HepG2 (cell line): ENCODE measurements at regions not wholly inside any gene's neighbourhood (a gene's known extent, or its start where the extent isn't known, plus 50 kb on each side); places are given as distances from the start of the nearest gene placed in this dataset.

Source experiments
- ATAC-seq: fragments of 200-7000 bp; cut with Tn5 transposase; 3 replicates; pipeline ENCODE4 v1.9.1; 2020; ENCODE audit warnings: mild to moderate bottlenecking, moderate library complexity
- BruUV-seq: library from RNA; stranded (reverse); fragments of 400-500 nt; replicated peaks from 2 replicates; lab custom pipeline; 2021; lab: Mats Ljungman, UMichigan
- CTCF ChIA-PET: fragments of 300-600 bp; formaldehyde crosslinking; extraction: SDS; loops from one replicate; lab custom pipeline; 2021; ENCODE audit warnings: low total read pairs, inconsistent platforms, low intra/inter-chr PET ratio; lab: Yijun Ruan, JAX
- POLR2A ChIA-PET: fragments of 350-600 bp; sonication (Branson Sonifier 250); formaldehyde crosslinking; loops from one replicate; lab custom pipeline; 2020; ENCODE audit warnings: antibody characterized with exemption, inconsistent platforms; lab: Yijun Ruan, JAX
- DNase-seq: peaks from one replicate; pipeline ENCODE4 v3.0.0-alpha.2; 2015; ENCODE audit warnings: low spot score
- FAIRE-seq: peaks from 3 replicates; lab custom pipeline; 2011; peaks lifted over from hg19 to GRCh38; lab: Jason Lieb, UNC
- H2AFZ ChIP-seq: one replicate; pipeline ENCODE4 v1.6.1; 2011; ENCODE audit warnings: low read length, inconsistent platforms
- H3K27ac ChIP-seq: fragments of 300-600 bp; 3 replicates; pipeline ENCODE4 v1.8.0; 2011; ENCODE audit warnings: mixed run types, mild to moderate bottlenecking, mixed read lengths, low read length, inconsistent platforms; ENCODE audit not compliant: insufficient read depth; ENCODE audit errors: extremely low read length
- H3K27me3 ChIP-seq, 2 experiments: fragments of 200-600 bp in 1 of 2; 2 replicates in 1 of 2; 3 replicates in 1 of 2; pipeline versions ENCODE4 v1.6.0 to v1.8.0; 2011; ENCODE audit warnings: low read length in 2 of 2, mild to moderate bottlenecking in 2 of 2, moderate library complexity in 2 of 2, inconsistent platforms in 1 of 2; ENCODE audit not compliant: insufficient read depth in 2 of 2, control insufficient read depth in 1 of 2
- H3K36me3 ChIP-seq, 2 experiments: fragments of 200-600 bp in 1 of 2; replicated peaks in 1 of 2; 2 replicates in 1 of 2; 3 replicates in 1 of 2; pipeline versions ENCODE4 v1.5.1 to v1.8.0; 2011; ENCODE audit warnings: low read length in 2 of 2, inconsistent platforms in 1 of 2; ENCODE audit not compliant: insufficient read depth in 2 of 2, control insufficient read depth in 1 of 2
- H3K4me1 ChIP-seq: 2 replicates; pipeline ENCODE4 v1.5.1; 2012; ENCODE audit warnings: low read length, inconsistent platforms; ENCODE audit not compliant: insufficient read depth
- H3K4me2 ChIP-seq: 2 replicates; pipeline ENCODE4 v1.6.0; 2011; ENCODE audit warnings: low read depth, low read length, inconsistent platforms
- H3K4me3 ChIP-seq, 3 experiments: fragments of 200-600 bp in 1 of 3; sonication (generic), shearing (Covaris generic) in 1 of 3; replicated peaks in 1 of 3; 2 replicates each; pipeline ENCODE4 v1.5.1; 2011 to 2016; ENCODE audit warnings: low read length in 3 of 3, inconsistent platforms in 2 of 3, low read depth in 2 of 3, mild to moderate bottlenecking in 2 of 3, control low read depth in 1 of 3, mixed read lengths in 1 of 3; ENCODE audit not compliant: insufficient read depth in 1 of 3
- H3K79me2 ChIP-seq: one replicate; pipeline ENCODE4 v1.6.1; 2011; ENCODE audit warnings: low read length, inconsistent platforms; ENCODE audit not compliant: insufficient read depth
- H3K9ac ChIP-seq: 2 replicates; pipeline ENCODE4 v1.6.0; 2011; ENCODE audit warnings: mild to moderate bottlenecking, low read depth, low read length, inconsistent platforms; ENCODE audit not compliant: insufficient read depth
- H3K9me3 ChIP-seq: 2 replicates; pipeline ENCODE4 v1.5.1; 2012; ENCODE audit warnings: mild to moderate bottlenecking, low read length
- H4K20me1 ChIP-seq: 2 replicates; pipeline ENCODE4 v1.6.0; 2011; ENCODE audit warnings: inconsistent platforms, mild to moderate bottlenecking, low read length, moderate library complexity; ENCODE audit not compliant: insufficient read depth
- CAMTA2 ChIP-seq: sonication (generic); formaldehyde crosslinking; IDR thresholded peaks from 2 replicates; pipeline ENCODE4 v1.4.0; 2020; ENCODE audit warnings: mild to moderate bottlenecking, missing genetic modification reagents, borderline replicate concordance
- CBFB ChIP-seq: sonication (generic); formaldehyde crosslinking; IDR thresholded peaks from 2 replicates; pipeline ENCODE4 v1.4.0; 2020; ENCODE audit warnings: missing genetic modification reagents
- KLF9 ChIP-seq: IDR thresholded peaks from 2 replicates; pipeline ENCODE4 v1.6.1; 2016; ENCODE audit warnings: low read depth
- MAF1 ChIP-seq: sonication (generic); formaldehyde crosslinking; IDR thresholded peaks from 2 replicates; pipeline ENCODE4 v1.5.0; 2020; ENCODE audit warnings: missing genetic modification reagents, borderline replicate concordance
- NR1H2 ChIP-seq: sonication (generic); formaldehyde crosslinking; IDR thresholded peaks from 2 replicates; pipeline ENCODE4 v1.8.1; 2022; ENCODE audit warnings: low read depth, missing genetic modification reagents, borderline replicate concordance
- PHF5A ChIP-seq: IDR thresholded peaks from one replicate; pipeline ENCODE4 v1.6.1; 2018; ENCODE audit warnings: low read depth, missing genetic modification reagents; ENCODE audit not compliant: unreplicated experiment
- PRMT3 ChIP-seq: sonication (generic); formaldehyde crosslinking; IDR thresholded peaks from 2 replicates; pipeline ENCODE4 v1.8.1; 2022; ENCODE audit warnings: low read depth, mild to moderate bottlenecking, moderate library complexity, missing genetic modification reagents, borderline replicate concordance
- SETDB1 ChIP-seq: sonication (generic); formaldehyde crosslinking; IDR thresholded peaks from 2 replicates; pipeline ENCODE4 v1.5.1; 2020; ENCODE audit warnings: missing genetic modification reagents, mild to moderate bottlenecking, borderline replicate concordance
- SMAD9 ChIP-seq: sonication (generic); formaldehyde crosslinking; IDR thresholded peaks from 2 replicates; pipeline ENCODE4 v1.5.1; 2020; ENCODE audit warnings: mild to moderate bottlenecking, missing genetic modification reagents
- SYNCRIP ChIP-seq: fragments of 200-400 bp; formaldehyde crosslinking; IDR thresholded peaks from 2 replicates; pipeline ENCODE4 v1.6.1; 2018; ENCODE audit warnings: mild to moderate bottlenecking, low read depth, low read length; ENCODE audit not compliant: insufficient read depth
- TBP ChIP-seq: sonication (generic); formaldehyde crosslinking; IDR thresholded peaks from 2 replicates; pipeline ENCODE4 v1.5.0; 2020; ENCODE audit warnings: missing genetic modification reagents
- ZBTB2 ChIP-seq: sonication (generic); formaldehyde crosslinking; IDR thresholded peaks from 2 replicates; pipeline ENCODE4 v1.8.0; 2022; ENCODE audit warnings: low read depth, missing genetic modification reagents
- ZKSCAN8 ChIP-seq: IDR thresholded peaks from 2 replicates; pipeline ENCODE4 v1.6.1; 2016; ENCODE audit warnings: borderline replicate concordance, missing genetic modification reagents, missing compliant biosample characterization
- ZNF292 ChIP-seq: sonication (generic); formaldehyde crosslinking; IDR thresholded peaks from 2 replicates; pipeline ENCODE4 v1.8.1; 2022; ENCODE audit warnings: mild to moderate bottlenecking, low read depth, missing genetic modification reagents, borderline replicate concordance
- ZNF547 ChIP-seq: sonication (generic); formaldehyde crosslinking; IDR thresholded peaks from 2 replicates; pipeline ENCODE4 v1.5.1; 2020; ENCODE audit warnings: mild to moderate bottlenecking, missing genetic modification reagents
- ZNF644 ChIP-seq: IDR thresholded peaks from 2 replicates; pipeline ENCODE4 v1.6.1; 2016; ENCODE audit warnings: low read depth
- ZNF772 ChIP-seq: sonication (generic); formaldehyde crosslinking; IDR thresholded peaks from 2 replicates; pipeline ENCODE4 v1.5.0; 2020; ENCODE audit warnings: mild to moderate bottlenecking, missing genetic modification reagents
- WGBS: methylation state at CpG from one replicate; pipeline ENCODE4 v1.1.6; 2017; ENCODE audit warnings: low lambda C conversion rate; 5-methylcytosine and 5-hydroxymethylcytosine counted together
- in situ Hi-C: cut with HindIII; loops from 2 replicates; pipeline ENCODE4 v1.10.0; 2017; ENCODE audit warnings: low pct_unique_long_range_greater_than_20kb; ENCODE audit not compliant: extremely low pct_ligation_motif_present
- intact Hi-C: fragments of 100-400 bp; cut with micrococcal nuclease; formaldehyde crosslinking; loops from one replicate; pipeline ENCODE4 v1.10.0; 2022; ENCODE audit not compliant: unreplicated experiment

GRCh38 chr2:59502981-59503380 lies 1050.5 kb downstream of the BCL11A start:
- Histone ChIP-seq H3K4me3 (no peak overlapping the region), H3K27me3 (no peaks in the 10 kb centered on the region), H2AFZ (no peak overlapping the region), H3K9ac (no peak overlapping the region), H3K79me2 (no peaks in the 10 kb centered on the region), H3K9me3 (peaks cover 67% of the 10 kb centered on the region), H4K20me1 (no peaks in the 10 kb centered on the region), H3K4me1 (no peaks in the 10 kb centered on the region), H3K27ac (no peak overlapping the region), H3K4me2 (no peak overlapping the region), H3K36me3 (no peaks in the 10 kb centered on the region)
- FAIRE-seq = no peak
- POLR2A ChIA-PET = no interaction called here
- DNase-seq = no peak
- no peak for ATAC-seq
- intact Hi-C loops = no loop called here
- no peak for TF ChIP-seq ZNF547 (CRISPR knock-in tag)
- TF ChIP-seq CBFB (CRISPR knock-in tag) = no peak
- TF ChIP-seq CAMTA2 (CRISPR knock-in tag) = no peak
- TF ChIP-seq, all 625 proteins: peak for 0
- BruUV-seq = no TSS peak
- in situ Hi-C loops = no loop called here
- CTCF ChIA-PET = no interaction called here

DNA sequence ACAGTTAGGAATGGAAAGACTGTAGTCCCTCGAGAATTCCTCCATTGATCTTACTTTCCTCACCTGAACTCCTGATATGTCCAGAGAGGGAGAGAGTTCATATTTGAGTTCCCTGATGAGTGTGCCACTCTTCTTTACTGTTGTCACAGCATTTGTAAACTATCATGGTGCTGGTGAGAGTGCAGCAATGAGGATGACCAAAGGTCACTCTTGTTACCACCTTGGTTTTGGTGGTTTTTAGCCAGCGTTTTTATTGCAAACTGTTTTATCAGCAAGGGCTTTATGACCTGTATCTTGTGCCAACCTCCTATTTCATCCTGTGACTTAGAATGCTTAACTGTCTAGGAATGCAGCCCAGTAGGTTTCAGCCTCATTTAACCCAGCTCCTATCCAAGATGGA lies 1062.5 kb downstream of the BCL11A start:
- Histone ChIP-seq H3K27ac (no peak overlapping the region), H3K36me3 (no peaks in the 10 kb centered on the region), H3K4me3 (no peak overlapping the region), H2AFZ (no peak overlapping the region), H3K9me3 (peaks cover 47% of the 10 kb centered on the region), H3K79me2 (no peaks in the 10 kb centered on the region), H3K27me3 (no peaks in the 10 kb centered on the region), H3K9ac (no peak overlapping the region), H4K20me1 (no peaks in the 10 kb centered on the region), H3K4me1 (no peaks in the 10 kb centered on the region), H3K4me2 (no peak overlapping the region)
- ChIA-PET CTCF (no interaction called here), POLR2A (no interaction called here)
- DNase-seq (no peak), ATAC-seq (no peak), FAIRE-seq (no peak)
- intact Hi-C loops = no loop called here
- 0% methylated on average over 2 of the region's 2 CpGs for WGBS
- BruUV-seq = no TSS peak
- in situ Hi-C loops = no loop called here
- TF ChIP-seq PRMT3 (CRISPR knock-in tag) = no peak
- TF ChIP-seq ZNF644 (CRISPR knock-in tag) = no peak
- TF ChIP-seq ZNF772 (CRISPR knock-in tag) = no peak
- no peak for TF ChIP-seq NR1H2 (CRISPR knock-in tag)
- no peak for TF ChIP-seq ZNF292 (CRISPR knock-in tag)
- no peak for TF ChIP-seq KLF9 (CRISPR knock-in tag)
- no peak for TF ChIP-seq ZBTB2 (CRISPR knock-in tag)
- no peak for TF ChIP-seq ZKSCAN8 (CRISPR knock-in tag)
- TF ChIP-seq MAF1 (CRISPR knock-in tag) = no peak
- no peak for TF ChIP-seq SYNCRIP
- no peak for TF ChIP-seq TBP (CRISPR knock-in tag)
- TF ChIP-seq SMAD9 (CRISPR knock-in tag) = no peak
- TF ChIP-seq PHF5A (CRISPR knock-in tag) = no peak
- TF ChIP-seq SETDB1 (CRISPR knock-in tag) = no peak
